LNCAP (cell line): ENCODE measurements at regions not wholly inside any gene's neighbourhood (a gene's known extent, or its start where the extent isn't known, plus 50 kb on each side); places are given as distances from the start of the nearest gene placed in this dataset.

Experiments used
- TF ChIP-seq, protein P1 (sequence below): fragments of 450-650 bp; IDR thresholded peaks from 2 replicates; pipeline ENCODE4 v1.5.1; 2017; ENCODE audit warnings: mild to moderate bottlenecking

DNA sequence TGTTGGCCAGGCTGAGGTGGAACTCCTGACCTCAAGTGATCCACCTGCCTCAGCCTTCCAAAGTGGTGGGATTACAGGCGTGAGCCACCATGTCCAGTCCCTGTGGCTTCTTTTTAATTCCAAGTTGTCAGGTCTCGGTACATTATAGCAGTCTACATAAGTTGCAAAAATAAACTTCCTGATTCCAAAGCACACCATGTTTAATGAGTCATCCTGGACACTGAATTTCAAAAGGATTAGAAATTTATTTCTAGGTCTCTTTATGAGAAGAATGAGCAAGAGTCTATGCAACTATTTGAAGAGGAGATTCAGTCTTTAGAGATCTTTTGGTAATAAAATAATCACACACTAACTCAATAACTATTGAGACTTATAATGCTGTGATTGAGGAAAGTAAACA is 63.9 kb upstream of the MCHR2 start:
- TF ChIP-seq, protein P1, sequence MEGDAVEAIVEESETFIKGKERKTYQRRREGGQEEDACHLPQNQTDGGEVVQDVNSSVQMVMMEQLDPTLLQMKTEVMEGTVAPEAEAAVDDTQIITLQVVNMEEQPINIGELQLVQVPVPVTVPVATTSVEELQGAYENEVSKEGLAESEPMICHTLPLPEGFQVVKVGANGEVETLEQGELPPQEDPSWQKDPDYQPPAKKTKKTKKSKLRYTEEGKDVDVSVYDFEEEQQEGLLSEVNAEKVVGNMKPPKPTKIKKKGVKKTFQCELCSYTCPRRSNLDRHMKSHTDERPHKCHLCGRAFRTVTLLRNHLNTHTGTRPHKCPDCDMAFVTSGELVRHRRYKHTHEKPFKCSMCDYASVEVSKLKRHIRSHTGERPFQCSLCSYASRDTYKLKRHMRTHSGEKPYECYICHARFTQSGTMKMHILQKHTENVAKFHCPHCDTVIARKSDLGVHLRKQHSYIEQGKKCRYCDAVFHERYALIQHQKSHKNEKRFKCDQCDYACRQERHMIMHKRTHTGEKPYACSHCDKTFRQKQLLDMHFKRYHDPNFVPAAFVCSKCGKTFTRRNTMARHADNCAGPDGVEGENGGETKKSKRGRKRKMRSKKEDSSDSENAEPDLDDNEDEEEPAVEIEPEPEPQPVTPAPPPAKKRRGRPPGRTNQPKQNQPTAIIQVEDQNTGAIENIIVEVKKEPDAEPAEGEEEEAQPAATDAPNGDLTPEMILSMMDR: no peak

DNA sequence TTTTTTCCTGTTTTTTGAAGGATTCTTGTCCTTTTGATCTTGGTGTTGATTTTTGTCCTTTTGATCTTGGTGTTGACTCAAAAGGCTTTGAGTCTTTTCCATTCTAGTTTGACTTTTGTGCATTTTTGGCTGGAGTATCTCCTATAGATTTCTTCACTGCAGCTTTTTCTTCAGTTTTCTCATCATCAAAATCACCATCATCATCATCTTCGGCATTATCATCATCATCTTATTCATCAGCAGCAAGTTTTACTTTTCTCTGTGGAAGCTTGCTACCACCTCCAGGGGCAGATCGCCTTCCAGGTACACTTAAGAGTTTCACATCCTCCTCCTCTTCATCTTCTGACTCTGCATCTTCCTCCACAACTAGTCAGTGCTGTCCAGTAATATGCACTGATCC is 56.5 kb upstream of the MCHR2 start:
- TF ChIP-seq, protein P1: no peak
